Liver (tissue), 8 donors: ENCODE measurements at regions not wholly inside any gene's neighbourhood (a gene's known extent, or its start where the extent isn't known, plus 50 kb on each side); places are given as distances from the start of the nearest gene placed in this dataset.

ENCODE experiments used
- DNase-seq: peaks from one replicate; pipeline ENCODE4 v3.0.0-alpha.2; 2017; ENCODE audit warnings: low spot score
- H3K27ac ChIP-seq, 2 donors: one replicate each; pipeline ENCODE4 v1.7.0; 2013; ENCODE audit warnings: inconsistent platforms in 2 of 2, low read length in 2 of 2, control low read depth in 1 of 2, low read depth in 1 of 2, mild to moderate bottlenecking in 1 of 2
- H3K27me3 ChIP-seq, 4 donors: one replicate each; pipeline versions ENCODE4 v1.6.1 to v1.7.0; 2013; ENCODE audit warnings: low read length in 3 of 4, inconsistent platforms in 1 of 4, mild to moderate bottlenecking in 1 of 4, moderate library complexity in 1 of 4; ENCODE audit not compliant: control insufficient read depth in 4 of 4, insufficient read depth in 4 of 4
- H3K36me3 ChIP-seq, 4 donors: one replicate each; pipeline versions ENCODE4 v1.6.1 to v1.7.0; 2013; ENCODE audit warnings: low read length in 3 of 4, mild to moderate bottlenecking in 3 of 4, low read depth in 1 of 4, moderate library complexity in 1 of 4; ENCODE audit not compliant: control insufficient read depth in 4 of 4, insufficient read depth in 3 of 4
- H3K4me1 ChIP-seq, 4 donors: one replicate each; pipeline versions ENCODE4 v1.6.1 to v1.7.0; 2013; ENCODE audit warnings: low read length in 3 of 4, mild to moderate bottlenecking in 3 of 4, moderate library complexity in 1 of 4; ENCODE audit not compliant: control insufficient read depth in 4 of 4, insufficient read depth in 4 of 4
- H3K4me3 ChIP-seq, 3 donors: one replicate each; pipeline versions ENCODE4 v1.6.1 to v1.7.0; 2013; ENCODE audit warnings: low read length in 3 of 3, control low read depth in 1 of 3, low read depth in 1 of 3, mild to moderate bottlenecking in 1 of 3
- H3K9ac ChIP-seq, 2 donors: one replicate each; pipeline ENCODE4 v1.7.0; 2013; ENCODE audit warnings: low read length in 2 of 2, mild to moderate bottlenecking in 2 of 2, moderate library complexity in 2 of 2, control low read depth in 1 of 2, low read depth in 1 of 2
- H3K9me3 ChIP-seq, 4 donors: one replicate each; pipeline versions ENCODE4 v1.6.1 to v1.7.0; 2013; ENCODE audit warnings: low read length in 3 of 4; ENCODE audit not compliant: control insufficient read depth in 4 of 4
- EGR1 ChIP-seq, 2 donors: IDR thresholded peaks; 2 replicates each; pipeline ENCODE4 v1.6.1; 2016 to 2018; ENCODE audit warnings: antibody characterized with exemption in 2 of 2, low read depth in 2 of 2
- FOXA1 ChIP-seq: IDR thresholded peaks from 2 replicates; pipeline ENCODE4 v1.6.1; 2016; ENCODE audit warnings: antibody characterized with exemption
- FOXA2 ChIP-seq: IDR thresholded peaks from 2 replicates; pipeline ENCODE4 v1.6.1; 2016; ENCODE audit warnings: antibody characterized with exemption
- GABPA ChIP-seq, 2 donors: IDR thresholded peaks in 1 of 2; conservative IDR thresholded peaks in 1 of 2; 2 replicates each; pipeline ENCODE4 v1.6.1; 2016; ENCODE audit warnings: antibody characterized with exemption in 2 of 2, mild to moderate bottlenecking in 1 of 2, moderate library complexity in 1 of 2
- HNF4A ChIP-seq, 2 donors: conservative IDR thresholded peaks; 2 replicates each; pipeline ENCODE4 v1.6.1; 2016; ENCODE audit warnings: antibody characterized with exemption in 2 of 2, mild to moderate bottlenecking in 2 of 2
- HNF4G ChIP-seq: IDR thresholded peaks from 2 replicates; pipeline ENCODE4 v1.6.1; 2016; ENCODE audit warnings: antibody characterized with exemption
- JUND ChIP-seq, 2 donors: IDR thresholded peaks; 2 replicates each; pipeline ENCODE4 v1.6.1; 2016; ENCODE audit warnings: antibody characterized with exemption in 2 of 2
- NR2F2 ChIP-seq: IDR thresholded peaks from 2 replicates; pipeline ENCODE4 v1.6.1; 2016; ENCODE audit warnings: antibody characterized with exemption
- RAD21 ChIP-seq, 2 donors: IDR thresholded peaks; 2 replicates each; pipeline ENCODE4 v1.6.1; 2016; ENCODE audit warnings: antibody characterized with exemption in 2 of 2, mild to moderate bottlenecking in 2 of 2
- RXRA ChIP-seq, 2 donors: IDR thresholded peaks; 2 replicates each; pipeline ENCODE4 v1.6.1; 2017 to 2018; ENCODE audit warnings: antibody characterized with exemption in 2 of 2, mild to moderate bottlenecking in 1 of 2
- SP1 ChIP-seq: IDR thresholded peaks from 2 replicates; pipeline ENCODE4 v1.6.1; 2018; ENCODE audit warnings: antibody characterized with exemption, mild to moderate bottlenecking
- TAF1 ChIP-seq: conservative IDR thresholded peaks from 2 replicates; pipeline ENCODE4 v1.6.1; 2016; ENCODE audit warnings: antibody characterized with exemption, mild to moderate bottlenecking
- YY1 ChIP-seq: IDR thresholded peaks from 2 replicates; pipeline ENCODE4 v1.6.1; 2016; ENCODE audit warnings: antibody characterized with exemption, mild to moderate bottlenecking
- WGBS: extraction: QIAGEN DNeasy Blood & Tissue Kit; methylation state at CpG from one replicate; pipeline ENCODE4 v1.1.7; 2013; 5-methylcytosine and 5-hydroxymethylcytosine counted together
- TF ChIP-seq, protein P1 (sequence below): fragments of 150-350 bp; IDR thresholded peaks from 2 replicates; pipeline ENCODE4 v1.5.1; 2017; ENCODE audit warnings: improper control_type of control experiment, low read depth, low read length; ENCODE audit not compliant: missing input control
- TF ChIP-seq, protein P2 (sequence below): IDR thresholded peaks from 2 replicates; pipeline ENCODE4 v1.6.1; 2016; ENCODE audit warnings: antibody characterized with exemption, mild to moderate bottlenecking
- TF ChIP-seq, protein P3 (sequence below): IDR thresholded peaks from 2 replicates; pipeline ENCODE4 v1.6.1; 2016; ENCODE audit warnings: antibody characterized with exemption
- donor health status: healthy.
- donor health status: healthy.
- donor health status: healthy.
- donor health status: healthy.
- donor health status: healthy.

DNA sequence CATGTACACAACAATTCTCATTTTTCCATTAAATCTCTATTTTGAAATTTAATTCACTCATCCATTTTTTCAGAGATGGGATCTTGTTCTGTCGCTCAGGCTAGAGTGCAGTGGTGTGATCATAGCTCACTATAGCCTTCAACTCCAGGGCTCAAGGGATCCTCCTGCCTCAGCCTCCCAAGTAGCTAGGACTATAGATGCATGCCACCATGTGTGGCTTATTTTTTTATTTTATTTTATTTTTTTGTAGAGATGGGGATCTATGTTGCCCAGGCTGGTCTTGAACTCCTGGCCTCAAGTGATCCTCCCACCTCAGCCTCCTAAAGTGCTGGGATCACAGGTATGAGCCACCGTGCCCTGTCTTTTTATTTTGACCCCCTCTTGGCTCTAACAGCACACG lies 203.8 kb upstream of the KLF14 start:
- 93% methylated on average over 3 of the region's 3 CpGs for WGBS

DNA sequence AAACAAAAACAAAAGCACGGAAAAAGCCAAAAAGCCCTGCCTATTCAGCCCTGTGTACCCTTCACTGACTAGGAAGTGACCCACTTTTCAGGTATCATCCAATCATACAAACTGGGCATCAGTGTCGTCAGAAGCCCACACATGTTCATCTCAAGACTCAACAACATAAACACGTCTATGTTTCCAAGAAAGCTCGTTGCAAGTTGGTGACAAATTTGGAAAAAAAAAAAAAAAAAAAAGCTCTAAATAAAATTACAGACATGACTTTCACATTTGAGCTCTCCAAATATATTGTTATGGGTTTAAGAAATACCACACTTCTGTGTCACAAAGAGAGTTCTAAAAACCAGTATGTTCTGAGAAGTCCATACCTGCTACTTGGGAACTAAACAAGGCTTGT lies 204.7 kb upstream of the KLF14 start:
- Histone ChIP-seq H3K9me3 (no peaks in the 10 kb centered on the region), H3K36me3 (peaks cover 0 to 6% (median under 1%) of the 10 kb centered on the region in 4 donors), H3K4me3 (peak overlapping the region in 1 of 3 donors; percentile 94), H3K27ac (no peak overlapping the region), H3K9ac (peak overlapping the region in 1 of 2 donors; percentile 99), H3K4me1 (peaks cover 2 to 7% (median 3%) of the 10 kb centered on the region in 4 donors), H3K27me3 (no peaks in the 10 kb centered on the region)
- DNase-seq: no peak
- 53% methylated on average over 4 of the region's 4 CpGs for WGBS
- TF ChIP-seq, protein P1, sequence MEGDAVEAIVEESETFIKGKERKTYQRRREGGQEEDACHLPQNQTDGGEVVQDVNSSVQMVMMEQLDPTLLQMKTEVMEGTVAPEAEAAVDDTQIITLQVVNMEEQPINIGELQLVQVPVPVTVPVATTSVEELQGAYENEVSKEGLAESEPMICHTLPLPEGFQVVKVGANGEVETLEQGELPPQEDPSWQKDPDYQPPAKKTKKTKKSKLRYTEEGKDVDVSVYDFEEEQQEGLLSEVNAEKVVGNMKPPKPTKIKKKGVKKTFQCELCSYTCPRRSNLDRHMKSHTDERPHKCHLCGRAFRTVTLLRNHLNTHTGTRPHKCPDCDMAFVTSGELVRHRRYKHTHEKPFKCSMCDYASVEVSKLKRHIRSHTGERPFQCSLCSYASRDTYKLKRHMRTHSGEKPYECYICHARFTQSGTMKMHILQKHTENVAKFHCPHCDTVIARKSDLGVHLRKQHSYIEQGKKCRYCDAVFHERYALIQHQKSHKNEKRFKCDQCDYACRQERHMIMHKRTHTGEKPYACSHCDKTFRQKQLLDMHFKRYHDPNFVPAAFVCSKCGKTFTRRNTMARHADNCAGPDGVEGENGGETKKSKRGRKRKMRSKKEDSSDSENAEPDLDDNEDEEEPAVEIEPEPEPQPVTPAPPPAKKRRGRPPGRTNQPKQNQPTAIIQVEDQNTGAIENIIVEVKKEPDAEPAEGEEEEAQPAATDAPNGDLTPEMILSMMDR: no peak
- no peak for TF ChIP-seq GABPA (IDR thresholded peaks at IDR 0.05 in 1 of 2, conservative IDR thresholded peaks at IDR 0.05 in 1 of 2)
- no peak for TF ChIP-seq HNF4A (conservative IDR thresholded peaks at IDR 0.05)
- no peak for TF ChIP-seq RXRA (IDR thresholded peaks at IDR 0.05)
- TF ChIP-seq, protein P2, sequence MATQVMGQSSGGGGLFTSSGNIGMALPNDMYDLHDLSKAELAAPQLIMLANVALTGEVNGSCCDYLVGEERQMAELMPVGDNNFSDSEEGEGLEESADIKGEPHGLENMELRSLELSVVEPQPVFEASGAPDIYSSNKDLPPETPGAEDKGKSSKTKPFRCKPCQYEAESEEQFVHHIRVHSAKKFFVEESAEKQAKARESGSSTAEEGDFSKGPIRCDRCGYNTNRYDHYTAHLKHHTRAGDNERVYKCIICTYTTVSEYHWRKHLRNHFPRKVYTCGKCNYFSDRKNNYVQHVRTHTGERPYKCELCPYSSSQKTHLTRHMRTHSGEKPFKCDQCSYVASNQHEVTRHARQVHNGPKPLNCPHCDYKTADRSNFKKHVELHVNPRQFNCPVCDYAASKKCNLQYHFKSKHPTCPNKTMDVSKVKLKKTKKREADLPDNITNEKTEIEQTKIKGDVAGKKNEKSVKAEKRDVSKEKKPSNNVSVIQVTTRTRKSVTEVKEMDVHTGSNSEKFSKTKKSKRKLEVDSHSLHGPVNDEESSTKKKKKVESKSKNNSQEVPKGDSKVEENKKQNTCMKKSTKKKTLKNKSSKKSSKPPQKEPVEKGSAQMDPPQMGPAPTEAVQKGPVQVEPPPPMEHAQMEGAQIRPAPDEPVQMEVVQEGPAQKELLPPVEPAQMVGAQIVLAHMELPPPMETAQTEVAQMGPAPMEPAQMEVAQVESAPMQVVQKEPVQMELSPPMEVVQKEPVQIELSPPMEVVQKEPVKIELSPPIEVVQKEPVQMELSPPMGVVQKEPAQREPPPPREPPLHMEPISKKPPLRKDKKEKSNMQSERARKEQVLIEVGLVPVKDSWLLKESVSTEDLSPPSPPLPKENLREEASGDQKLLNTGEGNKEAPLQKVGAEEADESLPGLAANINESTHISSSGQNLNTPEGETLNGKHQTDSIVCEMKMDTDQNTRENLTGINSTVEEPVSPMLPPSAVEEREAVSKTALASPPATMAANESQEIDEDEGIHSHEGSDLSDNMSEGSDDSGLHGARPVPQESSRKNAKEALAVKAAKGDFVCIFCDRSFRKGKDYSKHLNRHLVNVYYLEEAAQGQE: no peak

More for the DNA sequence above, 203.8 kb upstream of the KLF14 start:
- DNase-seq: no peak
- Histone ChIP-seq H3K9ac (no peak overlapping the region), H3K9me3 (no peaks in the 10 kb centered on the region), H3K36me3 (peaks cover 0 to 12% (median 4%) of the 10 kb centered on the region in 4 donors), H3K27ac (no peak overlapping the region), H3K4me1 (peaks cover 2 to 4% (median 3%) of the 10 kb centered on the region in 4 donors), H3K27me3 (no peaks in the 10 kb centered on the region), H3K4me3 (no peak overlapping the region)
- TF ChIP-seq FOXA2 (no peak), TAF1 (no peak), JUND (IDR thresholded peaks at IDR 0.05) (no peak), GABPA (IDR thresholded peaks at IDR 0.05 in 1 of 2, conservative IDR thresholded peaks at IDR 0.05 in 1 of 2) (no peak), SP1 (no peak), HNF4G (no peak), HNF4A (conservative IDR thresholded peaks at IDR 0.05) (no peak), YY1 (no peak), RXRA (IDR thresholded peaks at IDR 0.05) (no peak), RAD21 (IDR thresholded peaks at IDR 0.05) (no peak), FOXA1 (no peak), EGR1 (IDR thresholded peaks at IDR 0.05; ENCODE audit: low read depth in 2 of 2) (no peak), NR2F2 (no peak)
- TF ChIP-seq, protein P3, sequence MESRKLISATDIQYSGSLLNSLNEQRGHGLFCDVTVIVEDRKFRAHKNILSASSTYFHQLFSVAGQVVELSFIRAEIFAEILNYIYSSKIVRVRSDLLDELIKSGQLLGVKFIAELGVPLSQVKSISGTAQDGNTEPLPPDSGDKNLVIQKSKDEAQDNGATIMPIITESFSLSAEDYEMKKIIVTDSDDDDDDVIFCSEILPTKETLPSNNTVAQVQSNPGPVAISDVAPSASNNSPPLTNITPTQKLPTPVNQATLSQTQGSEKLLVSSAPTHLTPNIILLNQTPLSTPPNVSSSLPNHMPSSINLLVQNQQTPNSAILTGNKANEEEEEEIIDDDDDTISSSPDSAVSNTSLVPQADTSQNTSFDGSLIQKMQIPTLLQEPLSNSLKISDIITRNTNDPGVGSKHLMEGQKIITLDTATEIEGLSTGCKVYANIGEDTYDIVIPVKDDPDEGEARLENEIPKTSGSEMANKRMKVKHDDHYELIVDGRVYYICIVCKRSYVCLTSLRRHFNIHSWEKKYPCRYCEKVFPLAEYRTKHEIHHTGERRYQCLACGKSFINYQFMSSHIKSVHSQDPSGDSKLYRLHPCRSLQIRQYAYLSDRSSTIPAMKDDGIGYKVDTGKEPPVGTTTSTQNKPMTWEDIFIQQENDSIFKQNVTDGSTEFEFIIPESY: no peak
- TF ChIP-seq, protein P1: no peak
- TF ChIP-seq, protein P2: no peak
